CD8-positive, alpha-beta memory T cell (primary cell): ENCODE measurements at regions not wholly inside any gene's neighbourhood (a gene's known extent, or its start where the extent isn't known, plus 50 kb on each side); places are given as distances from the start of the nearest gene placed in this dataset.

Experiments used
- CTCF ChIA-PET: fragments of 350-600 bp; sonication (Branson Sonifier 250); formaldehyde crosslinking; loops from one replicate; lab custom pipeline; 2021; ENCODE audit warnings: antibody characterized with exemption; lab: Charles Lee
- POLR2A ChIA-PET: fragments of 350-600 bp; sonication (Branson Sonifier 250); formaldehyde crosslinking; loops from one replicate; lab custom pipeline; 2021; ENCODE audit warnings: antibody characterized with exemption; lab: Charles Lee
- DNase-seq, 5 donors: peaks; one replicate each; pipeline versions ENCODE4 v3.0.0 to v3.0.0-alpha.2; 2020 to 2022; ENCODE audit warnings: mixed read lengths in 1 of 5
- H3K27ac ChIP-seq: one replicate; pipeline ENCODE4 v1.7.0; 2013; ENCODE audit warnings: low read depth, mild to moderate bottlenecking, low read length, moderate library complexity
- H3K27me3 ChIP-seq: 2 replicates; pipeline ENCODE4 v1.7.0; 2013; ENCODE audit warnings: low read length, mild to moderate bottlenecking; ENCODE audit not compliant: insufficient read depth, poor library complexity, severe bottlenecking
- H3K36me3 ChIP-seq: 2 replicates; pipeline ENCODE4 v1.7.0; 2013; ENCODE audit warnings: mild to moderate bottlenecking, low read length, moderate library complexity; ENCODE audit not compliant: insufficient read depth
- H3K4me1 ChIP-seq: 2 replicates; pipeline ENCODE4 v1.7.0; 2013; ENCODE audit warnings: mild to moderate bottlenecking, low read length, moderate library complexity; ENCODE audit not compliant: insufficient read depth
- H3K4me3 ChIP-seq: 2 replicates; pipeline ENCODE4 v1.7.0; 2013; ENCODE audit warnings: mild to moderate bottlenecking, low read length
- H3K9me3 ChIP-seq: 2 replicates; pipeline ENCODE4 v1.7.0; 2013; ENCODE audit warnings: mild to moderate bottlenecking, low read length
- H3K27ac Mint-ChIP-seq, 8 donors: one replicate each; pipeline ENCODE4 v1.8.0; 2020 to 2021; ENCODE audit warnings: mixed read lengths in 8 of 8, mild to moderate bottlenecking in 6 of 8, inconsistent platforms in 3 of 8, moderate library complexity in 3 of 8
- H3K27me3 Mint-ChIP-seq, 2 donors: one replicate each; pipeline ENCODE4 v1.8.0; 2020 to 2021; ENCODE audit warnings: mixed read lengths in 2 of 2, mild to moderate bottlenecking in 1 of 2, moderate library complexity in 1 of 2
- H3K36me3 Mint-ChIP-seq, 3 donors: one replicate each; pipeline ENCODE4 v1.8.0; 2020 to 2021; ENCODE audit warnings: mixed read lengths in 3 of 3, inconsistent platforms in 1 of 3, mild to moderate bottlenecking in 1 of 3
- H3K4me1 Mint-ChIP-seq, 3 donors: one replicate each; pipeline ENCODE4 v1.8.0; 2020 to 2021; ENCODE audit warnings: mixed read lengths in 3 of 3, inconsistent platforms in 1 of 3, mild to moderate bottlenecking in 1 of 3
- H3K4me3 Mint-ChIP-seq, 7 donors: one replicate each; pipeline ENCODE4 v1.8.0; 2020 to 2021; ENCODE audit warnings: mixed read lengths in 7 of 7, mild to moderate bottlenecking in 6 of 7, moderate library complexity in 4 of 7, inconsistent platforms in 2 of 7
- H3K9me3 Mint-ChIP-seq, 5 donors: one replicate each; pipeline ENCODE4 v1.8.0; 2020 to 2022; ENCODE audit warnings: mixed read lengths in 5 of 5, mild to moderate bottlenecking in 3 of 5, moderate library complexity in 2 of 5, inconsistent platforms in 1 of 5

- no peaks in the 10 kb centered on the region for H3K4me1 Mint-ChIP-seq
Measured at GRCh38 chr2:234661849-234662248, 165.0 kb upstream of the ARL4C start.

GRCh38 chr2:234661175-234661574 is 164.3 kb upstream of the ARL4C start:
- Histone ChIP-seq H3K36me3 (no peaks in the 10 kb centered on the region), H3K9me3 (no peaks in the 10 kb centered on the region), H3K4me3 (no peak overlapping the region), H3K4me1 (no peaks in the 10 kb centered on the region), H3K27me3 (no peaks in the 10 kb centered on the region), H3K27ac (no peak overlapping the region)
- H3K27me3 Mint-ChIP-seq, result peaks cover 20 to 32% of the 10 kb centered on the region in 2 donors
- H3K27ac Mint-ChIP-seq, result no peak overlapping the region
- CTCF ChIA-PET, result no interaction called here
- H3K4me1 Mint-ChIP-seq, result no peaks in the 10 kb centered on the region
- POLR2A ChIA-PET, result no interaction called here
- H3K36me3 Mint-ChIP-seq, result no peaks in the 10 kb centered on the region
- H3K4me3 Mint-ChIP-seq, result no peak overlapping the region
- no peak for DNase-seq
- H3K9me3 Mint-ChIP-seq, result peaks cover 4 to 14% (median 10%) of the 10 kb centered on the region in 5 donors

More at GRCh38 chr2:234661849-234662248, 165.0 kb upstream of the ARL4C start:
- no peak overlapping the region for H3K4me3 Mint-ChIP-seq
- no peaks in the 10 kb centered on the region for H3K4me1 ChIP-seq
- H3K36me3 Mint-ChIP-seq, result no peaks in the 10 kb centered on the region
- no peak overlapping the region for H3K27ac ChIP-seq
- POLR2A ChIA-PET, result no interaction called here
- CTCF ChIA-PET, result no interaction called here
- H3K27ac Mint-ChIP-seq, result no peak overlapping the region
- H3K27me3 Mint-ChIP-seq, result peaks cover 15 to 31% of the 10 kb centered on the region in 2 donors
- no peaks in the 10 kb centered on the region for H3K9me3 ChIP-seq
- DNase-seq, result no peak
- no peaks in the 10 kb centered on the region for H3K36me3 ChIP-seq
- no peaks in the 10 kb centered on the region for H3K27me3 ChIP-seq
- no peak overlapping the region for H3K4me3 ChIP-seq
- peaks cover 4 to 14% (median 10%) of the 10 kb centered on the region in 5 donors for H3K9me3 Mint-ChIP-seq

GRCh38 chr2:234655706-234656105 is 158.8 kb upstream of the ARL4C start:
- ChIA-PET POLR2A (no interaction called here), CTCF (no interaction called here)
- H3K9me3 ChIP-seq, result no peaks in the 10 kb centered on the region
- H3K36me3 ChIP-seq, result no peaks in the 10 kb centered on the region
- H3K27ac Mint-ChIP-seq, result no peak overlapping the region
- H3K27me3 ChIP-seq, result peaks cover 6% of the 10 kb centered on the region
- H3K4me3 ChIP-seq, result no peak overlapping the region
- DNase-seq, result no peak
- H3K4me1 Mint-ChIP-seq, result no peaks in the 10 kb centered on the region
- no peaks in the 10 kb centered on the region for H3K4me1 ChIP-seq
- no peaks in the 10 kb centered on the region for H3K36me3 Mint-ChIP-seq
- H3K27ac ChIP-seq, result no peak overlapping the region
- peaks cover 20 to 50% of the 10 kb centered on the region in 2 donors for H3K27me3 Mint-ChIP-seq
- peaks cover 0 to 7% (median 0%) of the 10 kb centered on the region in 5 donors for H3K9me3 Mint-ChIP-seq
- H3K4me3 Mint-ChIP-seq, result no peak overlapping the region

GRCh38 chr2:234650911-234651310 is 154.0 kb upstream of the ARL4C start:
- no peak overlapping the region for H3K27ac ChIP-seq
- no peaks in the 10 kb centered on the region for H3K36me3 Mint-ChIP-seq

GRCh38 chr2:234649951-234650350 is 153.1 kb upstream of the ARL4C start:
- CTCF ChIA-PET, result no interaction called here
- no peak overlapping the region for H3K4me3 Mint-ChIP-seq
- H3K27ac ChIP-seq, result no peak overlapping the region
- no peak overlapping the region for H3K27ac Mint-ChIP-seq
- H3K4me3 ChIP-seq, result no peak overlapping the region
- POLR2A ChIA-PET, result no interaction called here
- no peaks in the 10 kb centered on the region for H3K9me3 Mint-ChIP-seq
- H3K4me1 Mint-ChIP-seq, result no peaks in the 10 kb centered on the region
- peaks cover 6% of the 10 kb centered on the region for H3K27me3 ChIP-seq
- H3K9me3 ChIP-seq, result no peaks in the 10 kb centered on the region
- peaks cover 8 to 30% of the 10 kb centered on the region in 2 donors for H3K27me3 Mint-ChIP-seq
- no peaks in the 10 kb centered on the region for H3K4me1 ChIP-seq
- H3K36me3 Mint-ChIP-seq, result no peaks in the 10 kb centered on the region
- DNase-seq, result no peak
- H3K36me3 ChIP-seq, result no peaks in the 10 kb centered on the region

More at GRCh38 chr2:234650911-234651310, 154.0 kb upstream of the ARL4C start:
- Histone ChIP-seq H3K9me3 (no peaks in the 10 kb centered on the region), H3K27me3 (peaks cover 6% of the 10 kb centered on the region), H3K4me3 (no peak overlapping the region), H3K4me1 (no peaks in the 10 kb centered on the region), H3K36me3 (no peaks in the 10 kb centered on the region)
- ChIA-PET CTCF (no interaction called here), POLR2A (no interaction called here)
- Mint-ChIP-seq H3K27ac (no peak overlapping the region), H3K27me3 (peaks cover 8 to 30% of the 10 kb centered on the region in 2 donors), H3K9me3 (no peaks in the 10 kb centered on the region), H3K4me1 (no peaks in the 10 kb centered on the region), H3K4me3 (no peak overlapping the region)
- no peak for DNase-seq

GRCh38 chr2:234643407-234643806 is 146.5 kb upstream of the ARL4C start:
- Mint-ChIP-seq H3K9me3 (peaks cover 12 to 30% (median 22%) of the 10 kb centered on the region in 5 donors), H3K36me3 (no peaks in the 10 kb centered on the region), H3K4me1 (no peaks in the 10 kb centered on the region), H3K4me3 (no peak overlapping the region), H3K27me3 (peaks cover 7 to 28% of the 10 kb centered on the region in 2 donors), H3K27ac (no peak overlapping the region)
- Histone ChIP-seq H3K27ac (no peak overlapping the region), H3K36me3 (no peaks in the 10 kb centered on the region), H3K4me1 (no peaks in the 10 kb centered on the region), H3K27me3 (no peaks in the 10 kb centered on the region), H3K4me3 (no peak overlapping the region), H3K9me3 (no peaks in the 10 kb centered on the region)
- CTCF ChIA-PET, result no interaction called here
- POLR2A ChIA-PET, result no interaction called here
- no peak for DNase-seq

- H3K36me3 ChIP-seq, result no peaks in the 10 kb centered on the region
- no peak overlapping the region for H3K4me3 Mint-ChIP-seq
- peaks cover 7 to 30% of the 10 kb centered on the region in 2 donors for H3K27me3 Mint-ChIP-seq
- ChIA-PET CTCF (no interaction called here), POLR2A (no interaction called here)
- H3K9me3 Mint-ChIP-seq, result peaks cover 12 to 30% (median 24%) of the 10 kb centered on the region in 5 donors
- H3K36me3 Mint-ChIP-seq, result no peaks in the 10 kb centered on the region
- no peak overlapping the region for H3K27ac Mint-ChIP-seq
- no peak overlapping the region for H3K4me3 ChIP-seq
- no peaks in the 10 kb centered on the region for H3K4me1 ChIP-seq
- no peaks in the 10 kb centered on the region for H3K9me3 ChIP-seq
- H3K27ac ChIP-seq, result no peak overlapping the region
- no peak for DNase-seq
- no peaks in the 10 kb centered on the region for H3K27me3 ChIP-seq
- no peaks in the 10 kb centered on the region for H3K4me1 Mint-ChIP-seq
Measured at GRCh38 chr2:234641086-234641485, 144.2 kb upstream of the ARL4C start.

- Mint-ChIP-seq H3K36me3 (no peaks in the 10 kb centered on the region), H3K27ac (no peak overlapping the region), H3K9me3 (peaks cover 12 to 30% (median 24%) of the 10 kb centered on the region in 5 donors), H3K4me1 (no peaks in the 10 kb centered on the region), H3K27me3 (peaks cover 8 to 30% of the 10 kb centered on the region in 2 donors), H3K4me3 (no peak overlapping the region)
- no peaks in the 10 kb centered on the region for H3K9me3 ChIP-seq
- no peak overlapping the region for H3K4me3 ChIP-seq
- H3K27me3 ChIP-seq, result no peaks in the 10 kb centered on the region
- H3K4me1 ChIP-seq, result no peaks in the 10 kb centered on the region
- no peaks in the 10 kb centered on the region for H3K36me3 ChIP-seq
- H3K27ac ChIP-seq, result no peak overlapping the region
- no peak for DNase-seq
- POLR2A ChIA-PET, result no interaction called here
- CTCF ChIA-PET, result no interaction called here
Measured at GRCh38 chr2:234640657-234641056, 143.8 kb upstream of the ARL4C start.

GRCh38 chr2:234638966-234639365 is 142.1 kb upstream of the ARL4C start:
- no peak overlapping the region for H3K27ac Mint-ChIP-seq

More at GRCh38 chr2:234638966-234639365, 142.1 kb upstream of the ARL4C start:
- H3K27me3 ChIP-seq, result no peaks in the 10 kb centered on the region
- no peaks in the 10 kb centered on the region for H3K9me3 ChIP-seq
- ChIA-PET CTCF (no interaction called here), POLR2A (no interaction called here)
- peaks cover 11 to 30% of the 10 kb centered on the region in 2 donors for H3K27me3 Mint-ChIP-seq
- no peak overlapping the region for H3K4me3 Mint-ChIP-seq
- H3K27ac ChIP-seq, result no peak overlapping the region
- no peaks in the 10 kb centered on the region for H3K4me1 Mint-ChIP-seq
- no peaks in the 10 kb centered on the region for H3K36me3 ChIP-seq
- H3K4me1 ChIP-seq, result no peaks in the 10 kb centered on the region
- no peak overlapping the region for H3K4me3 ChIP-seq
- peaks cover 12 to 27% (median 23%) of the 10 kb centered on the region in 5 donors for H3K9me3 Mint-ChIP-seq
- no peak for DNase-seq
- no peaks in the 10 kb centered on the region for H3K36me3 Mint-ChIP-seq
